T-helper 17 cell (primary cell): ENCODE measurements at regions not wholly inside any gene's neighbourhood (a gene's known extent, or its start where the extent isn't known, plus 50 kb on each side); places are given as distances from the start of the nearest gene placed in this dataset.
"Not testable (repeated sequence)": the region's sequence is repeated elsewhere in the genome, so short reads cannot be mapped to it uniquely, and the experiment has no call there.

Experiments
- ATAC-seq: fragments of 150-1000 bp; cut with Tn5 transposase; 2 replicates; pipeline ENCODE4 v1.10.0; 2021; ENCODE audit warnings: mild to moderate bottlenecking, moderate library complexity
- DNase-seq, 3 donors: peaks; one replicate each; pipeline versions ENCODE4 v3.0.0 to v3.0.0-alpha.2; 2020 to 2021
- H3K9me3 ChIP-seq: one replicate; pipeline ENCODE4 v1.7.0; 2013; ENCODE audit warnings: low read length, mild to moderate bottlenecking; ENCODE audit not compliant: control insufficient read depth, poor library complexity, severe bottlenecking
- H3K27ac Mint-ChIP-seq: one replicate; pipeline ENCODE4 v1.8.0; 2022; ENCODE audit warnings: mild to moderate bottlenecking, moderate library complexity, mixed read lengths
- H3K27me3 Mint-ChIP-seq: one replicate; pipeline ENCODE4 v1.8.0; 2022; ENCODE audit warnings: mixed read lengths
- H3K36me3 Mint-ChIP-seq: one replicate; pipeline ENCODE4 v1.8.0; 2022; ENCODE audit warnings: low read depth, mixed read lengths
- H3K4me1 Mint-ChIP-seq: one replicate; pipeline ENCODE4 v1.8.0; 2022; ENCODE audit warnings: mild to moderate bottlenecking, mixed read lengths
- H3K4me3 Mint-ChIP-seq: one replicate; pipeline ENCODE4 v1.8.0; 2022; ENCODE audit warnings: mild to moderate bottlenecking, moderate library complexity, mixed read lengths

DNA sequence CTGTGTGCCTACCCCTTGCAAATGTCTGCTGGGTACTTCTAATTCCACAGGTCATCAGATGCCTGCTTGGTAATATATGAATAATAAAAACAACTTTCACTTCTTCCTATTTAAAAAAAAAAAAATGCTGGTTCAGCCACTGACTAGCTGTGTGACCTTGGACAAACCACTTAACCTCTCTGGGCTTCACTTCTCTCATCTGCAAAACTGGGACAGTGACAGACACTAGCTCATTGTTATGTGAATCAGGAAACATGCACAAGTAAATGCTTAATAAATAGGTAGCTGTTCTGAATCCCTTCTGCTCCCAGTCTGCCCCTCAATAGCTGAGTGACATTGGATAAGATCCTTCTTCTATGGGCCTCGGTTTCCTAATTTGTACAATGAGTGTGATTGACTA is 62.6 kb upstream of the HAND1 start:
- Mint-ChIP-seq H3K4me3 (no peak overlapping the region), H3K27ac (no peak overlapping the region), H3K4me1 (no peaks in the 10 kb centered on the region), H3K27me3 (peaks cover 33% of the 10 kb centered on the region), H3K36me3 (no peaks in the 10 kb centered on the region)
- ATAC-seq (no peak), DNase-seq (no peak)
- H3K9me3 ChIP-seq = no peaks in the 10 kb centered on the region

DNA sequence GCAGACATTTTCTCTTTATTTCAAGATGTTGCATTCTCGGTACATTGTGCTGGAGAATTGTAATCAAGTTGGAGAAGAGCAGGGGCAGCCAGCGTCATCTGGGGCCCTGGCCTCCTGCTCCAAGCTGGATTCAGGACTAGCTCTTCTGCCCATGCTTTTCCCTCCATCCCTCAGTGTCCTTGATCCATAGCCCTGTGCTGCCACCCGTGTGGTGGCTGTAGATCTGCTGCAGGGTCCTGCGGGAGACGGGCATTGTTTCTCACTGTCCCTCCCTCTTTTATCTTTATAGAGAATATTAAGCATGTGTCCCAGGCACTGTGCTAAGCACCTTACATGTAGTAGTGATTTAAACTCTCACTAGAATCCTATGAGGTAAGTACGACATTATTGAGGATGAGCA is 60.5 kb upstream of the HAND1 start:
- H3K36me3 Mint-ChIP-seq = peaks cover 2% of the 10 kb centered on the region
- no peak overlapping the region for H3K4me3 Mint-ChIP-seq
- DNase-seq (no peak), ATAC-seq (no peak)
- H3K4me1 Mint-ChIP-seq = no peaks in the 10 kb centered on the region
- no peaks in the 10 kb centered on the region for H3K9me3 ChIP-seq
- peaks cover 37% of the 10 kb centered on the region for H3K27me3 Mint-ChIP-seq
- H3K27ac Mint-ChIP-seq = no peak overlapping the region

DNA sequence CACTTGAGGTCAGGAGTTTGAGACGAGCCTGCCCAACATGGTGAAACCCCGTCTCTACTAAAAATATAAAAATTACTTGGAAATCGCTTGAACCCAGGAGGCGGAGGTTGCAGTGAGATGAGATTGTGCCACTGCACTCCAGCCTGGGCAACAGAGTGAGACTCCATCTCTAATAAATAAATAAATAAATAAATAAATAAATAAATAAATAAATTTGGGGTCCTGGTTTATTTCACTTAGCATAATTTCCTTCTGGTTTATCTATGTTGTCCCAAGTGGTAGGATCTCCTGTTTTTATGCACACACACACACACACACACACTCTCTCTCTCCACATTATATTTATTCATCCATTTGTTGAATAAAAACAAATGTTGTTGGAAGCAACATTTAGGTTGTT is 58.4 kb upstream of the HAND1 start:
- peaks cover 20% of the 10 kb centered on the region for H3K27me3 Mint-ChIP-seq
- H3K9me3 ChIP-seq, H3K4me1 Mint-ChIP-seq, H3K27ac Mint-ChIP-seq, ATAC-seq, H3K4me3 Mint-ChIP-seq, DNase-seq, H3K36me3 Mint-ChIP-seq: not testable (repeated sequence)

DNA sequence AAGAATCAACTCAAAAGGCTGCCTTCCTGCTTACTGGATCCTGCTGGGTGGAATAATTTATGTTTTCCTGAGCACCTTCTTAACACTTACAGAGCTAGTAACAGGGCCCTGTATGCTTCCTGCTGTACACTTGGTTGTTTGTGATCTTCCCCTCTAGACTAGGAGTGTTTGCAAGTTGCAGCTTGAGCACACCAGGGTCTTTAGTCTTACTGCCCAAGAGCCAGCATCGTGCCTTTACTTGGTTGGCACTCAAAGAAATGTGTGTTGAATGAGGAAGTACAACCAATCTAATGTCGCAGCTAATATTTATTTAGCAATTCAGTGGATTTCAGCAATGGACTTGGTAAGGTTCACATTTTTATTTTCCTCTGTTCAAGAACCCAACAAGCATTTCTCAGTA is 57.5 kb upstream of the HAND1 start:
- Mint-ChIP-seq H3K36me3 (peaks cover 2% of the 10 kb centered on the region), H3K4me1 (no peaks in the 10 kb centered on the region), H3K27ac (no peak overlapping the region), H3K4me3 (no peak overlapping the region), H3K27me3 (peaks cover 23% of the 10 kb centered on the region)
- H3K9me3 ChIP-seq = no peaks in the 10 kb centered on the region
- ATAC-seq (no peak), DNase-seq (no peak)

DNA sequence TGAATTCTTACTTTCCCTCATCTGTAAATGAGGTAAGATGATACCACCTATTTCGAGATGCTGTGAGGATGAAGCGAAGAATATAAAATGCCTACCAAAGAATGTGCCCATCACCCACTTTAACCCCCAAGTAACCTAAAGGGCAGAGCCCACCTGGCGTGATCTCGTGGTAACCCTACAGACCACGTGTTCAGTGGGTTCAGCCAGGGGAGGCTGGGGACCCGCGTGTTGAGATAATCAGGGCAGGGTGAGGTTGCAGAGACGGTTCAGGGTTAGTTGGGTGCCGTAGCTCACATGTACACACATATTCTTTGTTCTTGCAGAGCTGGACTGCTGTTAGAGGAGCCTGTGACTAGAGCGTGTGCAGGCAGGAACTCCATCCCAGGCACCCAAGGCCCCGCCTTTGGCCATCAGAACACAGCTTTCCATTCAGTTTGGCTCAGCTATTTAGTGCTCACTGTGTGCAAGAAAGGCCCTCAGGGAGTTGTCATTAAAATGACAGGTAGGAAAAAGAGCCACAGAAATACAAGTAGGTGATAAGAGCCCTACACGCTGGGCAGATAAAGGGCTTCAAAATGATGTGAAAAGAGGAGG is 56.5 kb upstream of the HAND1 start:
- Mint-ChIP-seq H3K27ac (no peak overlapping the region), H3K36me3 (peaks cover 2% of the 10 kb centered on the region), H3K27me3 (peaks cover 23% of the 10 kb centered on the region), H3K4me3 (no peak overlapping the region), H3K4me1 (no peaks in the 10 kb centered on the region)
- no peak for ATAC-seq
- no peaks in the 10 kb centered on the region for H3K9me3 ChIP-seq
- no peak for DNase-seq

DNA sequence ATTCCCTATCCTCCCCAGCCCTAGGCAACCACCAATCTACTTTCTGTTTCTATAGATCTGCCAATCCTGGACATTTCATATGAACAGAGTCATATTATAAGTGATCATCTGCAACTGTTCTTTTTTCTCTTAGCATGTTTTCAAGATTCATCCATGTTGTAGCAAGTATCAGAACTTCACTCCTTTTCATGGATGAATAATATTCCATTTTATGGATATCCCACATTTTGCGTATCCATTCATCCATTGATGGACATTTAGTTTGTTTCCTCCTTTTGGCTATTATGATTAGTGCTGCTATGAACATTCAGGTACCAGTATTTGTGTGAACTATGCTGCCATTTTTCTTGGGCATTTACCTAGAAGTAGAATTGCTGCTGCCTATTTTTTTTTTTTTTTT is 51.3 kb upstream of the HAND1 start:
- ATAC-seq (no peak), DNase-seq (no peak)
- Mint-ChIP-seq H3K27ac (no peak overlapping the region), H3K36me3 (peaks cover 2% of the 10 kb centered on the region), H3K4me3 (no peak overlapping the region), H3K4me1 (no peaks in the 10 kb centered on the region), H3K27me3 (peaks cover 37% of the 10 kb centered on the region)
- no peaks in the 10 kb centered on the region for H3K9me3 ChIP-seq

DNA sequence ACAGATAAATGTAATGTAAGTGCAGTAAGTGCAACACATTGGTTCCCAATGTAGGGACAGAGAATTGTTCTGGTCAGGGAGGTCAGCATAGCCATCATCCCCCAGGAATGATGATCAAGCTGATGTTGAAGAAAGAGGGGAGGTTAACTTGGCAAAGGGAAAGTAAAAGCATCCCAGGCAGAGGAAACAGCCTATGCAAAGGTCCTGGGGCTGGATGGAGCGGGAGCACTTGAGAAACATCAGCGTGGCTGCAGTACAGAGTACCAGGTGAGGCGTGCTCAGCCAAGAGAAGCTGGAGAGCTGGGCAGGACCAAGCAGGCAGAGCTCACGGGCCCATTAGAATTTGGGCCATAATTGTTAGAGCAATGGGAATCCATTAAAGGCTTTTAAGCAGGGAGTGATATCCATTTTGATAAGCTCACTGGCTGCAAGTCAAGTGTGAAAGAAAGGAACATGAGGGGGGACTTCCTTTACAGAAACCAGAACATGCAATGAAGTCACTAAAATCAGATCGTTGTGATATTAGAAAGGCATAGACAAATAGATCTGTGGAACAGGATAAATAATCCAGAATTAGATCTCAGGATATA is 50.1 kb upstream of the HAND1 start:
- no peaks in the 10 kb centered on the region for H3K9me3 ChIP-seq
- DNase-seq = no peak
- H3K4me1 Mint-ChIP-seq = no peaks in the 10 kb centered on the region
- no peak for ATAC-seq
- H3K27me3 Mint-ChIP-seq = peaks cover 44% of the 10 kb centered on the region
- H3K36me3 Mint-ChIP-seq = no peaks in the 10 kb centered on the region
- H3K27ac Mint-ChIP-seq = no peak overlapping the region
- H3K4me3 Mint-ChIP-seq = no peak overlapping the region
